ENCODE measurements at regions not wholly inside any gene's neighbourhood (a gene's known extent, or its start where the extent isn't known, plus 50 kb on each side); places are given as distances from the start of the nearest gene placed in this dataset.
"Not testable (repeated sequence)": the region's sequence is repeated elsewhere in the genome, so short reads cannot be mapped to it uniquely, and the experiment has no call there.

DNA sequence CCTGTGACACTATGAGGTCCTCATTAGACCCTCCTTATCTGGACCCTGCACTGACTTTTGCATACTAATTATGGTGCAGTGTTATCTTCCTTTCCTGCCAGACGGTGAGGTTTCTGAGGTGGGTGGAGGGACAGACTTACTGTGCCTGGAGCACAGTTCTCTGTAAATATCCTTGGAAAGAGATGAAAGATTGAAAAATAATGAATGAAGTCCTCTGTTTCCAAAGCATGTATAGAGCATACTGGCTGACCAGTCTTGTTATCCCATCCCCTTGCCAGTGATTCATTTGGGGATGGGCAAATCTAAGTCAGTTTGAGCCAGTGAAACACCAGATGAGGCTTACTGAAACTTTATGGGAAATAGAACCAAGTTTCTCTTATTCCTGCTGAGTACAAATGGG, 152.6 kb upstream of the HDDC2 start:
- no peak overlapping the region for H3K4me3 ChIP-seq (ENCODE audit: low read depth, low read length)
- in situ Hi-C loops (cut with HindIII; ENCODE audit: low sequenced_read_pairs), result no loop called here
- TF ChIP-seq, protein P1, sequence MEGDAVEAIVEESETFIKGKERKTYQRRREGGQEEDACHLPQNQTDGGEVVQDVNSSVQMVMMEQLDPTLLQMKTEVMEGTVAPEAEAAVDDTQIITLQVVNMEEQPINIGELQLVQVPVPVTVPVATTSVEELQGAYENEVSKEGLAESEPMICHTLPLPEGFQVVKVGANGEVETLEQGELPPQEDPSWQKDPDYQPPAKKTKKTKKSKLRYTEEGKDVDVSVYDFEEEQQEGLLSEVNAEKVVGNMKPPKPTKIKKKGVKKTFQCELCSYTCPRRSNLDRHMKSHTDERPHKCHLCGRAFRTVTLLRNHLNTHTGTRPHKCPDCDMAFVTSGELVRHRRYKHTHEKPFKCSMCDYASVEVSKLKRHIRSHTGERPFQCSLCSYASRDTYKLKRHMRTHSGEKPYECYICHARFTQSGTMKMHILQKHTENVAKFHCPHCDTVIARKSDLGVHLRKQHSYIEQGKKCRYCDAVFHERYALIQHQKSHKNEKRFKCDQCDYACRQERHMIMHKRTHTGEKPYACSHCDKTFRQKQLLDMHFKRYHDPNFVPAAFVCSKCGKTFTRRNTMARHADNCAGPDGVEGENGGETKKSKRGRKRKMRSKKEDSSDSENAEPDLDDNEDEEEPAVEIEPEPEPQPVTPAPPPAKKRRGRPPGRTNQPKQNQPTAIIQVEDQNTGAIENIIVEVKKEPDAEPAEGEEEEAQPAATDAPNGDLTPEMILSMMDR (IDR thresholded peaks at IDR 0.05; ENCODE audit: low read depth, low read length), result no peak
- no peak for DNase-seq (ENCODE audit: low read depth, low spot score)

DNA sequence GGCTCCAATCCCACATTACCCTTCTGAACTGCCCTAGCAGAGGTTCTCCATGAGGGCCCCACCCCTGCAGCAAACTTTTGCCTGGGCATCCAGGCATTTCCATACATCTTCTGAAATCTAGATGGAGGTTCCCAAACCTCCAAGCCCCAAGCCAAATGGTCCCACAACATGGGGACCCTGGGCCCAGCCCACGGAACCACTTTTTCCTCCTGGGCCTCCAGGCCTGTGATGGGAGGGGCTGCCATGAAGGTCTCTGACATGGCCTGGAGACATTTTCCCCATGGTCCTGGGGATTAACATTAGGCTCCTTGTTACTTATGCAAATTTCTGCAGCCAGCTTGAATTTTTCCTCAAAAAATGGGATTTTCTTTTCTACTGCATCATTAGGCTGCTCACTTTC, 156.7 kb upstream of the HDDC2 start:
- in situ Hi-C loops (cut with HindIII; ENCODE audit: low sequenced_read_pairs); DNase-seq (ENCODE audit: low read depth, low spot score); H3K4me3 ChIP-seq (ENCODE audit: low read depth, low read length): not testable (repeated sequence)

DNA sequence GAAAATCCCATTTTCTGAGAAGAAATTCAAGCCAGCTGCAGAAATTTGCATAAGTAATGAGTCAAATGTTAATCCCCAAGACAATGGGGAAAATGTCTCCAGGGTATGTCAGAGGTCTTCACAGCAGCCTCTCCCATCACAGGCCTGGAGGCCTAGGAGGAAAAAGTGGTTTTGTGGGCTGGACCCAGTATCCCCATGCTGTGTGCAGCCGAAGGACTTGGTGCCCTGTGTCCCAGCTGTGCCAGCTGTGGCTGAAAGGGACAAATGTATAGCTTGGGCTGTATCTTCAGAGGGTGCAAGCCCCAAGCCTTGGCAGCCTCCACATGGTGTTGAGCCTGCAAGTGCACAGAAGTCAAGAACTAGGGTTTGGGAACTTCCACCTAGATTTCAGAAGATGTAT, 163.6 kb upstream of the HDDC2 start:
- in situ Hi-C loops (cut with HindIII; ENCODE audit: low sequenced_read_pairs), result not testable (repeated sequence)

DNA sequence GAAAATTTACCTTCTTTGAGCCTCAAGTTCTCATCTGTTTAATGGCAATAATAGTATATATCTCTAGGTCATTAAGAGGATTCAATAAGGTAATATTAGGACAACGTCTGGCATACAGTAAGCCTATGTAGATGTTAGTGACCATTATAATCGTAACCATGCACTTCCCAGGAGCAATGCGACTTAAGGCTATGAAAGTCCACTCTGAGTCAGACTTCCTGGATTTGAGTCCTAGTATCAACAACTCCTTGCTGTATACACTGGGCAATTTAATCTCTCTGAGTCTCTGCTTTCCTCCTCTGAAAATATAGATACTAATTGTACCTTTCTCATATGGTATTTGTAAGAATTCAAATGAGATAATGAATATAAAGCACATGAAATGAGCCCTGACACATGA, 168.1 kb upstream of the HDDC2 start:
- DNase-seq (ENCODE audit: low read depth, low spot score), result peak; percentile 13
- TF ChIP-seq, protein P1 (IDR thresholded peaks at IDR 0.05; ENCODE audit: low read depth, low read length), result no peak
- in situ Hi-C loops (cut with HindIII; ENCODE audit: low sequenced_read_pairs), result no loop called here
- H3K4me3 ChIP-seq (ENCODE audit: low read depth, low read length), result no peak overlapping the region

More for the DNA sequence above, 163.6 kb upstream of the HDDC2 start:
- not testable (repeated sequence) for DNase-seq (ENCODE audit: low read depth, low spot score); H3K4me3 ChIP-seq (ENCODE audit: low read depth, low read length)

DNA sequence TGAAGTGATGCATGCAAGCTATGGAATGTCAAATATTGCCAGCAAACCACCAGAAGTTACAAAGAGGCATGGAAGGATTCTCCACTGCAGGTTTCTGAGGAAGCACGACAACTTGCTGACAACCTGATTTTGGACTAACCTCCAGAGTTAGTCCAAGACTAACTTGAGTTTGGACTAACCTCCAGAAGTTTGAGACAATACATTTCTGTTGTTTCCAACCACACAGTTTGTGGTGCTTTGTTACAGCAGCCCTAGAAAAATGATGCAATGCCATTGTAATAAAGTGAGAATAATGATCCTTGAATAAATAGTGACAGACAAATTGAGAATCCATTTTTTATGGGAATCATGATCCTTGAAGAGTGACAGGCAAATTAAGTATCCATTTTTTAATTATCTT, 169.9 kb upstream of the HDDC2 start:
- in situ Hi-C loops (cut with HindIII; ENCODE audit: low sequenced_read_pairs), result no loop called here
- DNase-seq (ENCODE audit: low read depth, low spot score), result peak; percentile 19
- H3K4me3 ChIP-seq (ENCODE audit: low read depth, low read length), result no peak overlapping the region
- TF ChIP-seq, protein P1 (IDR thresholded peaks at IDR 0.05; ENCODE audit: low read depth, low read length), result no peak

DNA sequence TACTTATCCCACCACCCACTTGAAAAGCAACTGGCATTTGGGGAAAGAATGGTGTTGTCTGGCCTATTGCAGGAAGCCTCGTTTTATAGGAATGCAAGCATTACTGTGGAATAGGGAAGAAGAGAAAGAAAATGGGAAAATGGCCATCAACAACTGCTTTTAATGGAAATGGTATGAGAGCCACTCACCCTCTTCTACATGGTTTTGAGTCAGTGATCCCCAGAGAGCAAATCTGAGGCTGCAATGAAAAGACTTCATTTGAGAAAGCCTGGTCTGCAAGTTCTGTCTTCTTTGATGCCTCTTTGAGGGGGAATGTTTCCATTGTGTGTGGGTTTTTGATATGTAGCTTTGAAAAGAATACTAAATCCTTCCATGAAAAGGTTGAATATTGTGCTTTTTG, 172.3 kb upstream of the HDDC2 start:
- TF ChIP-seq, protein P1 (IDR thresholded peaks at IDR 0.05; ENCODE audit: low read depth, low read length), result no peak
- in situ Hi-C loops (cut with HindIII; ENCODE audit: low sequenced_read_pairs), result no loop called here
- no peak overlapping the region for H3K4me3 ChIP-seq (ENCODE audit: low read depth, low read length)
- DNase-seq (ENCODE audit: low read depth, low spot score), result no peak

DNA sequence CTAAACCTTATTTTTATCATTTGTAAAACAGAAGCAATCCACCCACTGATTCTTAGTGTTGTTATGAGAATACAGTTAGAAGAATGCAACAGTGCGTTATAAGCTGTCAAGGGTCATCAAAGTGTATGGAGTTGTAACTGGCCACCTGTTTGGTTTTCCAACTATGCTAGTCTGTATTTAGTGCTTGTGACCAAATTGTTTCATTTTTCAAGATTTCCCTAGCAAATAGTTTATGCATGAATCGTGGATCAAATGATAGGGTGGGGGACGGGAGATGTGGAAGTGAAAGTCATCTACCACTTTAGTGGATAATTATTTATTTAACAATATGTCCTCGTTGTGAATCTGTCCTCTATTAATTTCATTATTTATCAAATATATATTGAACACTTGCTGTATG, 175.4 kb upstream of the HDDC2 start:
- TF ChIP-seq, protein P1 (IDR thresholded peaks at IDR 0.05; ENCODE audit: low read depth, low read length), result no peak
- in situ Hi-C loops (cut with HindIII; ENCODE audit: low sequenced_read_pairs), result no loop called here
- no peak for DNase-seq (ENCODE audit: low read depth, low spot score)
- H3K4me3 ChIP-seq (ENCODE audit: low read depth, low read length), result no peak overlapping the region

DNA sequence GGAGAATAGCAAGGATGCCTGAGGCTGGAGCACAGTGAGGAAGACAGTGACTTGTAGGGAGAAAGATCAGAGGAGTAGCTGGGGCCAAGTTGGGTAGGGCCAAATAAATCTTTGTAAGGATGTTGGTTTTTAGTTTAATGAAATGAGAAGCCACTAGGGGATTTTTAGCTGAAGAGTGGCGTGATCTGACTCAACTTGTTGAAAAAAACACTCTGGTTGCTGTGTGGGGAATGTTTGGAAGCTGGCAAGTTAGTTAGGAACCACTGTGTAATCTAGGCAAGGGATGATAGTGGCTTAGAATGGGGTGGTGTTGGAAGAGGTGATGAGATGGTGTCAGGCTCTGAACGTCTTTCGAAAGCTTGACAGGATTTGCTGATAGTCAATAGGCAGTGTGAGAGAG, 176.1 kb upstream of the HDDC2 start:
- no peak overlapping the region for H3K4me3 ChIP-seq (ENCODE audit: low read depth, low read length)
- TF ChIP-seq, protein P1 (IDR thresholded peaks at IDR 0.05; ENCODE audit: low read depth, low read length), result no peak
- DNase-seq (ENCODE audit: low read depth, low spot score), result no peak
- in situ Hi-C loops (cut with HindIII; ENCODE audit: low sequenced_read_pairs), result no loop called here
